DND-41 (cell line): ENCODE measurements at regions not wholly inside any gene's neighbourhood (a gene's known extent, or its start where the extent isn't known, plus 50 kb on each side); places are given as distances from the start of the nearest gene placed in this dataset.

Experiments used
- EZH2 ChIP-seq: IDR thresholded peaks from 3 replicates; pipeline ENCODE4 v1.6.1; 2012; ENCODE audit warnings: borderline replicate concordance, low read depth, mild to moderate bottlenecking, moderate library complexity, low read length, inconsistent platforms; ENCODE audit not compliant: severe bottlenecking
- TF ChIP-seq, protein P1 (sequence below): IDR thresholded peaks from 2 replicates; pipeline ENCODE4 v1.5.1; 2012; ENCODE audit warnings: borderline replicate concordance, low read length, moderate library complexity, mild to moderate bottlenecking; ENCODE audit not compliant: poor library complexity, severe bottlenecking; ENCODE audit errors: extremely low read depth

DNA sequence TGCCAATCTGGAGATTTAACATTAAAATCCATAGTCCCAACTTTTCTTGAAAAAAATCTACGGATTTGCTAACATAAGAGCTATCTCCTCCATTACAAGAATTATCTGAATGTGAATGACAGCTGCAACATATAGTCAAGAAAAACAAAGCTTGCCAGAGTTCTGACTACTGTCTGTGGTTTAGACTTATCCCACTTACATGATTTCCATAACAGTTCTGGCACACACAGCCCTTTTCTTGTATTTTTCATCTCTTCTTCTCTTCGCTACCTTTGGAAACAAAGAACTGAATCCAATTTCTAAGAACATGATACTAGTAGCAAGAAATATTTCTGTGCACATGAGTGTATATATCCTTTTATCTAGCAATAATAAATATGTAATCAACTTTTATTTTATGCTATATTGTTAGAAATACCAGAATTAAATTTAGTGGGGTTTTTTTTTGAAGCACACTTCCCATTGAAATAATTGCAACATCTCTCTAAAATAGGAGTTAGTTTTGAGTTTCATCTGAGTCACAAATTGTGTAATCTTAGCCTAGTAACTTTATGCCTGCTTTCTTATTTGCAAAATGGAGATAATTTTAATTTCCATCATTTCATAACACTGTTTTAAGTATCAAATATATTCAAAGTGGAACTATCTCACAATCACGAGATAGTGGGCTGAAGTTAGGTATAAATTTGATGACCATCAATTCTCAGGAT is 1217.6 kb downstream of the JRKL start:
- no peak for TF ChIP-seq EZH2
- TF ChIP-seq, protein P1, sequence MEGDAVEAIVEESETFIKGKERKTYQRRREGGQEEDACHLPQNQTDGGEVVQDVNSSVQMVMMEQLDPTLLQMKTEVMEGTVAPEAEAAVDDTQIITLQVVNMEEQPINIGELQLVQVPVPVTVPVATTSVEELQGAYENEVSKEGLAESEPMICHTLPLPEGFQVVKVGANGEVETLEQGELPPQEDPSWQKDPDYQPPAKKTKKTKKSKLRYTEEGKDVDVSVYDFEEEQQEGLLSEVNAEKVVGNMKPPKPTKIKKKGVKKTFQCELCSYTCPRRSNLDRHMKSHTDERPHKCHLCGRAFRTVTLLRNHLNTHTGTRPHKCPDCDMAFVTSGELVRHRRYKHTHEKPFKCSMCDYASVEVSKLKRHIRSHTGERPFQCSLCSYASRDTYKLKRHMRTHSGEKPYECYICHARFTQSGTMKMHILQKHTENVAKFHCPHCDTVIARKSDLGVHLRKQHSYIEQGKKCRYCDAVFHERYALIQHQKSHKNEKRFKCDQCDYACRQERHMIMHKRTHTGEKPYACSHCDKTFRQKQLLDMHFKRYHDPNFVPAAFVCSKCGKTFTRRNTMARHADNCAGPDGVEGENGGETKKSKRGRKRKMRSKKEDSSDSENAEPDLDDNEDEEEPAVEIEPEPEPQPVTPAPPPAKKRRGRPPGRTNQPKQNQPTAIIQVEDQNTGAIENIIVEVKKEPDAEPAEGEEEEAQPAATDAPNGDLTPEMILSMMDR, result no peak
